Upper lobe of left lung (tissue), 6 donors: ENCODE measurements at regions not wholly inside any gene's neighbourhood (a gene's known extent, or its start where the extent isn't known, plus 50 kb on each side); places are given as distances from the start of the nearest gene placed in this dataset.

Experiments
- ATAC-seq, 2 donors: fragments of 200-7000 bp; cut with Tn5 transposase; one replicate each; pipeline ENCODE4 v1.9.1; 2022; ENCODE audit warnings: mild to moderate bottlenecking in 2 of 2, moderate library complexity in 2 of 2; ENCODE audit not compliant: low FRiP score in 2 of 2
- DNase-seq, 2 donors: peaks; one replicate each; pipeline ENCODE4 v3.0.0-alpha.2; 2019 to 2020
- H3K27ac ChIP-seq, 4 donors: fragments of 200-600 bp; sonication (generic); one replicate each; pipeline ENCODE4 v1.5.1; 2016 to 2019
- H3K27me3 ChIP-seq, 4 donors: fragments of 200-600 bp; sonication (generic); one replicate each; pipeline ENCODE4 v1.5.1; 2017 to 2019
- H3K36me3 ChIP-seq, 4 donors: fragments of 200-600 bp; sonication (generic); one replicate each; pipeline ENCODE4 v1.5.1; 2016 to 2019
- H3K4me1 ChIP-seq, 4 donors: fragments of 200-600 bp; sonication (generic); one replicate each; pipeline ENCODE4 v1.5.1; 2018 to 2019
- H3K4me3 ChIP-seq, 4 donors: fragments of 200-600 bp; sonication (generic); one replicate each; pipeline ENCODE4 v1.5.1; 2017 to 2019; ENCODE audit warnings: mild to moderate bottlenecking in 2 of 4, moderate library complexity in 1 of 4
- H3K9me3 ChIP-seq, 4 donors: fragments of 200-600 bp; sonication (generic); one replicate each; pipeline ENCODE4 v1.5.1; 2018 to 2019
- EP300 ChIP-seq, 4 donors: sonication (generic); formaldehyde crosslinking; IDR thresholded peaks; one replicate each; pipeline ENCODE4 v1.5.1; 2017; ENCODE audit warnings: antibody characterized with exemption in 4 of 4, control low read depth in 2 of 4
- POLR2A ChIP-seq, 4 donors: fragments of 450-650 bp; IDR thresholded peaks; one replicate each; pipeline ENCODE4 v1.5.1; 2016 to 2017; ENCODE audit warnings: antibody characterized with exemption in 4 of 4, mild to moderate bottlenecking in 2 of 4
- POLR2AphosphoS5 ChIP-seq, 2 donors: sonication (generic); formaldehyde crosslinking; IDR thresholded peaks; one replicate each; pipeline ENCODE4 v1.5.1; 2017; ENCODE audit warnings: antibody characterized with exemption in 2 of 2
- WGBS, 2 donors: methylation state at CpG; one replicate each; pipeline ENCODE4 v1.1.5; 2017 to 2018; 5-methylcytosine and 5-hydroxymethylcytosine counted together
- TF ChIP-seq, protein P1 (sequence below), 6 experiments: fragments of 450-650 bp in 4 of 6; fragments of 200-600 bp in 2 of 6; sonication (generic) in 2 of 6; IDR thresholded peaks; one replicate each; pipeline ENCODE4 v1.5.1; 2016 to 2019; ENCODE audit warnings: antibody characterized with exemption in 6 of 6
- donor health status: DM: no; HTN: no; CAD: no; lungs with moderate emphysema.
- donor health status: DM: no; HTN: yes; CAD: no; lungs with severe emphysema.

GRCh38 chr3:43219616-43220015, 66.7 kb upstream of the SNRK start:
- Histone ChIP-seq H3K9me3 (no peaks in the 10 kb centered on the region), H3K36me3 (no peaks in the 10 kb centered on the region)
- TF ChIP-seq, protein P1, sequence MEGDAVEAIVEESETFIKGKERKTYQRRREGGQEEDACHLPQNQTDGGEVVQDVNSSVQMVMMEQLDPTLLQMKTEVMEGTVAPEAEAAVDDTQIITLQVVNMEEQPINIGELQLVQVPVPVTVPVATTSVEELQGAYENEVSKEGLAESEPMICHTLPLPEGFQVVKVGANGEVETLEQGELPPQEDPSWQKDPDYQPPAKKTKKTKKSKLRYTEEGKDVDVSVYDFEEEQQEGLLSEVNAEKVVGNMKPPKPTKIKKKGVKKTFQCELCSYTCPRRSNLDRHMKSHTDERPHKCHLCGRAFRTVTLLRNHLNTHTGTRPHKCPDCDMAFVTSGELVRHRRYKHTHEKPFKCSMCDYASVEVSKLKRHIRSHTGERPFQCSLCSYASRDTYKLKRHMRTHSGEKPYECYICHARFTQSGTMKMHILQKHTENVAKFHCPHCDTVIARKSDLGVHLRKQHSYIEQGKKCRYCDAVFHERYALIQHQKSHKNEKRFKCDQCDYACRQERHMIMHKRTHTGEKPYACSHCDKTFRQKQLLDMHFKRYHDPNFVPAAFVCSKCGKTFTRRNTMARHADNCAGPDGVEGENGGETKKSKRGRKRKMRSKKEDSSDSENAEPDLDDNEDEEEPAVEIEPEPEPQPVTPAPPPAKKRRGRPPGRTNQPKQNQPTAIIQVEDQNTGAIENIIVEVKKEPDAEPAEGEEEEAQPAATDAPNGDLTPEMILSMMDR (IDR thresholded peaks at IDR 0.05): no peak
- TF ChIP-seq POLR2AphosphoS5 (IDR thresholded peaks at IDR 0.05): no peak
- no peak for TF ChIP-seq EP300 (IDR thresholded peaks at IDR 0.05)
- TF ChIP-seq POLR2A (IDR thresholded peaks at IDR 0.05): no peak

DNA sequence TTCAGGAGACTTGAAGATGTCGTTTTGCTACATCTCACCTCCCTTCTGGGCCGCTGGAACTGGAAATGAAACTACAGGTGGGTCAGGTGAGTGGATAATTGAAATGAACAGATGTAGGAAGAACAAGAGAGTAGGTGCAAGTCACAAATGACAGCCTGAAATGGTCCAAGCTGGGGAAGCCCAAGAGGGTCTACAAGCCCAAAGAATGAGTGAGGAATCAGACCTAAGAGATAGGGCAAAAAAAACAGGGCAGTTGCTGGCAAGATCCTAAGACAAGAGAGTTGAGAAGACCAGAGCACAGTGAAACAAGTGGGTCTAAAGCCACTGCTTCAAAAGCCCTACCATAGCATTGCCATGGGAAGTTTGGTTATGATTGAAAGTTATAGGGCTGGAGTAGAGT, 67.4 kb upstream of the SNRK start:
- H3K27me3 ChIP-seq: no peaks in the 10 kb centered on the region
- H3K4me1 ChIP-seq: no peaks in the 10 kb centered on the region
- H3K9me3 ChIP-seq: no peaks in the 10 kb centered on the region
- H3K4me3 ChIP-seq: no peak overlapping the region
- DNase-seq: no peak
- no peak overlapping the region for H3K27ac ChIP-seq
- 88 to 89% methylated on average over 2 of the region's 2 CpGs for WGBS, 2 donors
- H3K36me3 ChIP-seq: no peaks in the 10 kb centered on the region
- TF ChIP-seq POLR2AphosphoS5 (IDR thresholded peaks at IDR 0.05): no peak
- TF ChIP-seq EP300 (IDR thresholded peaks at IDR 0.05): no peak
- no peak for TF ChIP-seq POLR2A (IDR thresholded peaks at IDR 0.05)
- TF ChIP-seq, protein P1 (IDR thresholded peaks at IDR 0.05): no peak
- no peak for ATAC-seq

More at GRCh38 chr3:43219616-43220015, 66.7 kb upstream of the SNRK start:
- ATAC-seq (no peak), DNase-seq (no peak)
- H3K4me3 ChIP-seq: no peak overlapping the region
- H3K27ac ChIP-seq: no peak overlapping the region
- whole genome bisulfite sequencing, 2 donors: 95 to 96% methylated on average over 3 of the region's 3 CpGs
- H3K27me3 ChIP-seq: no peaks in the 10 kb centered on the region
- no peaks in the 10 kb centered on the region for H3K4me1 ChIP-seq

- DNase-seq (no peak), ATAC-seq (no peak)
- H3K4me1 ChIP-seq: no peaks in the 10 kb centered on the region
- no peaks in the 10 kb centered on the region for H3K9me3 ChIP-seq
- no peaks in the 10 kb centered on the region for H3K36me3 ChIP-seq
- H3K27me3 ChIP-seq: no peaks in the 10 kb centered on the region
- H3K27ac ChIP-seq: no peak overlapping the region
- H3K4me3 ChIP-seq: no peak overlapping the region
- TF ChIP-seq, protein P1 (IDR thresholded peaks at IDR 0.05): no peak
- TF ChIP-seq EP300 (IDR thresholded peaks at IDR 0.05) (no peak), POLR2A (IDR thresholded peaks at IDR 0.05) (no peak), POLR2AphosphoS5 (IDR thresholded peaks at IDR 0.05) (no peak)
Observed at GRCh38 chr3:43218156-43218555, 68.2 kb upstream of the SNRK start.

DNA sequence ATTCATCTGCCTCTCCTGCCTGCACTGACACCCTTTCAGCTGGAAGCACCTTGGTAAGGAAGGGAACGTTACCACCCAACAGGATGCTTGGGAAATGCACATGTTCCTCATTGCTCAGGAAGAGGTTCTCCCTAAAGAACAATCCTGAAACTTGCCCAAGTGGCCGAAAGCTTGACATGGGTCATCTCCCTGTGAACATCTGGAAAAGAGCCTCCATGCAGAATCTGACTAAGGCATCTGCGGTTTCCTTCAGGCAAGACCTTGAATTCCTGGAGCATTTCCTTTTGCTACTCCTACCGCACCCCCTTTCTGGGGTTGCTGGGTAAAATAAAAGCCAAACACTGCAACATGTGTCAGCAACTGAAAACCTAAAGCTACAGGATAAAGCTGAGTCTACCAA, 68.7 kb upstream of the SNRK start:
- 71 to 80% methylated on average over 4 of the region's 4 CpGs for WGBS, 2 donors
- Histone ChIP-seq H3K9me3 (no peaks in the 10 kb centered on the region), H3K4me3 (no peak overlapping the region), H3K36me3 (no peaks in the 10 kb centered on the region), H3K27ac (no peak overlapping the region), H3K4me1 (no peaks in the 10 kb centered on the region), H3K27me3 (no peaks in the 10 kb centered on the region)
- DNase-seq: no peak
- TF ChIP-seq, protein P1 (IDR thresholded peaks at IDR 0.05): no peak
- no peak for TF ChIP-seq POLR2A (IDR thresholded peaks at IDR 0.05)
- TF ChIP-seq EP300 (IDR thresholded peaks at IDR 0.05): no peak
- no peak for TF ChIP-seq POLR2AphosphoS5 (IDR thresholded peaks at IDR 0.05)
- no peak for ATAC-seq

DNA sequence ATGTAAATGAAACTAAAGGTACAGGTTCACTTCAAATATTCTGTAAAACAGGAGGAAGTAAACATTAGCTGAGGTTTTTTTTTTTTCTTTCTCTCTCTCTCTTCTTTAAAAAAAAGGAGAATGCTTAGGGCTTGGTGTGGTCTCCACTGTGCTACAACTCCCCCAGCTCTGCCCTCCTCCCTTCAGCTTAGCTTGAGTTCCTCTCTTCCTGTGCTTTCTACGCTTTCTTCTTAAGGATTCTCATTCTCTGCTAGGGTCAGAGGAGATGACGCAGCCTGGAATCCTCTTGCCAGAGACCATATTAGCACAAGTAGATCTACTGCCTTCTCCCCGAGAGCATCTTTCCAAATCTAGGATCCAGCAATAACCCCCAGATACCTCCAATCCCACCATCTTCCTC, 69.1 kb upstream of the SNRK start:
- no peak overlapping the region for H3K4me3 ChIP-seq
- H3K4me1 ChIP-seq: no peaks in the 10 kb centered on the region
- no peak overlapping the region for H3K27ac ChIP-seq
- 92% methylated on average over 3 of the region's 3 CpGs for WGBS, 2 donors
- no peaks in the 10 kb centered on the region for H3K9me3 ChIP-seq
- H3K36me3 ChIP-seq: no peaks in the 10 kb centered on the region
- DNase-seq (no peak), ATAC-seq (no peak)
- TF ChIP-seq, protein P1 (IDR thresholded peaks at IDR 0.05): no peak
- TF ChIP-seq POLR2A (IDR thresholded peaks at IDR 0.05) (no peak), POLR2AphosphoS5 (IDR thresholded peaks at IDR 0.05) (no peak), EP300 (IDR thresholded peaks at IDR 0.05) (no peak)
- H3K27me3 ChIP-seq: no peaks in the 10 kb centered on the region
